MM.1S (cell line): ENCODE measurements at regions not wholly inside any gene's neighbourhood (a gene's known extent, or its start where the extent isn't known, plus 50 kb on each side); places are given as distances from the start of the nearest gene placed in this dataset.

Experiments
- DNase-seq: peaks from one replicate; pipeline ENCODE4 v3.0.0-alpha.2; 2015
- H2AFZ ChIP-seq: fragments of 300-600 bp; sonication (generic); 2 replicates; pipeline ENCODE4 v1.6.0; 2016; ENCODE audit warnings: antibody characterized with exemption, low read length
- H3F3A ChIP-seq: fragments of 300-600 bp; sonication (generic); 2 replicates; pipeline ENCODE4 v1.6.1; 2016; ENCODE audit warnings: mild to moderate bottlenecking, antibody characterized with exemption, low read length, moderate library complexity, mixed read lengths; ENCODE audit not compliant: insufficient read depth
- H3K27ac ChIP-seq: fragments of 300-600 bp; sonication (generic); 2 replicates; pipeline ENCODE4 v1.5.1; 2016; ENCODE audit warnings: mild to moderate bottlenecking, low read length
- H3K27me3 ChIP-seq: fragments of 300-600 bp; sonication (generic); replicated peaks from 2 replicates; pipeline ENCODE4 v1.6.0; 2016; ENCODE audit warnings: low read length; ENCODE audit not compliant: insufficient read depth
- H3K36me3 ChIP-seq: fragments of 300-600 bp; sonication (generic); replicated peaks from 2 replicates; pipeline ENCODE4 v1.6.1; 2016; ENCODE audit warnings: mild to moderate bottlenecking, low read length, mixed read lengths; ENCODE audit not compliant: insufficient read depth
- H3K4me1 ChIP-seq: fragments of 300-600 bp; sonication (generic); 2 replicates; pipeline ENCODE4 v1.6.1; 2016; ENCODE audit warnings: low read length, mixed read lengths
- H3K4me2 ChIP-seq: fragments of 300-600 bp; sonication (generic); 2 replicates; pipeline ENCODE4 v1.6.0; 2016; ENCODE audit warnings: low read depth, low read length
- H3K4me3 ChIP-seq: fragments of 300-600 bp; sonication (generic); 2 replicates; pipeline ENCODE4 v1.5.1; 2016; ENCODE audit warnings: low read length, mixed read lengths
- H3K79me2 ChIP-seq: fragments of 300-600 bp; sonication (generic); 2 replicates; pipeline ENCODE4 v1.6.1; 2016; ENCODE audit warnings: mixed run types, low read length, mixed read lengths
- H3K9ac ChIP-seq: fragments of 300-600 bp; sonication (generic); 2 replicates; pipeline ENCODE4 v1.6.1; 2016; ENCODE audit warnings: low read length, mixed read lengths
- H3K9me2 ChIP-seq: fragments of 300-600 bp; sonication (generic); replicated peaks from 2 replicates; pipeline ENCODE4 v1.6.1; 2016; ENCODE audit warnings: mild to moderate bottlenecking, low read length, mixed read lengths; ENCODE audit not compliant: insufficient read depth
- H3K9me3 ChIP-seq: fragments of 300-600 bp; sonication (generic); replicated peaks from 2 replicates; pipeline ENCODE4 v1.6.1; 2016; ENCODE audit warnings: mild to moderate bottlenecking, low read length, mixed read lengths; ENCODE audit not compliant: insufficient read depth
- H4K20me1 ChIP-seq: fragments of 300-600 bp; sonication (generic); 2 replicates; pipeline ENCODE4 v1.6.1; 2016; ENCODE audit warnings: mild to moderate bottlenecking, low read length, moderate library complexity, mixed read lengths; ENCODE audit not compliant: insufficient read depth
- CTCF ChIP-seq: fragments of 300-600 bp; sonication (generic); IDR thresholded peaks from 2 replicates; pipeline ENCODE4 v1.5.1; 2016; ENCODE audit warnings: antibody characterized with exemption, low read length, mixed read lengths
- EZH2 ChIP-seq: fragments of 300-600 bp; sonication (generic); optimal IDR thresholded peaks from 2 replicates; pipeline ENCODE3; 2017; ENCODE audit warnings: low read depth, mild to moderate bottlenecking, antibody characterized with exemption, low read length, mixed read lengths
- EZH2phosphoT487 ChIP-seq: fragments of 300-600 bp; sonication (generic); IDR thresholded peaks from 2 replicates; pipeline ENCODE4 v1.6.1; 2018; ENCODE audit warnings: antibody characterized with exemption, low read length

- no peaks in the 10 kb centered on the region for H3K9me2 ChIP-seq
- TF ChIP-seq EZH2phosphoT487 = no peak
- no peak for TF ChIP-seq CTCF
- TF ChIP-seq EZH2 = no peak
- no peak for DNase-seq
- no peaks in the 10 kb centered on the region for H3F3A ChIP-seq
- no peak overlapping the region for H3K9ac ChIP-seq
- no peaks in the 10 kb centered on the region for H3K9me3 ChIP-seq
- H4K20me1 ChIP-seq = no peaks in the 10 kb centered on the region
- H2AFZ ChIP-seq = no peak overlapping the region
- H3K4me2 ChIP-seq = no peak overlapping the region
- H3K79me2 ChIP-seq = no peaks in the 10 kb centered on the region
- 0 out of 2 replicates have a peak, but pooled peaks cover 4% of the 10 kb centered on the region for H3K27me3 ChIP-seq
- no peak overlapping the region for H3K27ac ChIP-seq
- H3K4me3 ChIP-seq = no peak overlapping the region
- H3K36me3 ChIP-seq = no peaks in the 10 kb centered on the region
- no peaks in the 10 kb centered on the region for H3K4me1 ChIP-seq
Measured at GRCh38 chr17:36870720-36870999, 66.6 kb upstream of the LHX1 start.

- no peak overlapping the region for H2AFZ ChIP-seq
- no peaks in the 10 kb centered on the region for H3K36me3 ChIP-seq
- no peak overlapping the region for H3K4me2 ChIP-seq
- no peak for DNase-seq
- H3K4me3 ChIP-seq = no peak overlapping the region
- H3K9me3 ChIP-seq = no peaks in the 10 kb centered on the region
- no peaks in the 10 kb centered on the region for H3K79me2 ChIP-seq
- no peaks in the 10 kb centered on the region for H3K9me2 ChIP-seq
- H3K9ac ChIP-seq = no peak overlapping the region
- no peak overlapping the region for H3K27ac ChIP-seq
- H4K20me1 ChIP-seq = no peaks in the 10 kb centered on the region
- H3K4me1 ChIP-seq = no peaks in the 10 kb centered on the region
- TF ChIP-seq CTCF = no peak
- TF ChIP-seq EZH2phosphoT487 = no peak
- TF ChIP-seq EZH2 = no peak
- H3F3A ChIP-seq = no peaks in the 10 kb centered on the region
- peaks cover 5% of the 10 kb centered on the region; the same call in 1 of the 2 replicates for H3K27me3 ChIP-seq
Measured at GRCh38 chr17:36875698-36876293, 61.5 kb upstream of the LHX1 start.

- Histone ChIP-seq H2AFZ (no peak overlapping the region), H3K27me3 (peaks cover 16% of the 10 kb centered on the region; the same call in 1 of the 2 replicates), H3K9me3 (no peaks in the 10 kb centered on the region), H3K9ac (no peak overlapping the region), H3K4me3 (no peak overlapping the region), H4K20me1 (no peaks in the 10 kb centered on the region), H3K27ac (no peak overlapping the region), H3K4me2 (no peak overlapping the region), H3K36me3 (no peaks in the 10 kb centered on the region), H3K9me2 (no peaks in the 10 kb centered on the region), H3K4me1 (no peaks in the 10 kb centered on the region), H3K79me2 (no peaks in the 10 kb centered on the region), H3F3A (no peaks in the 10 kb centered on the region)
- TF ChIP-seq EZH2 (no peak), CTCF (no peak), EZH2phosphoT487 (no peak)
- DNase-seq = no peak
Measured at GRCh38 chr17:36876966-36877365, 60.3 kb upstream of the LHX1 start.

- Histone ChIP-seq H2AFZ (no peak overlapping the region), H4K20me1 (no peaks in the 10 kb centered on the region), H3K4me1 (no peaks in the 10 kb centered on the region), H3K9ac (no peak overlapping the region), H3F3A (no peaks in the 10 kb centered on the region), H3K9me2 (no peaks in the 10 kb centered on the region), H3K4me3 (no peak overlapping the region), H3K9me3 (no peaks in the 10 kb centered on the region), H3K27ac (no peak overlapping the region), H3K4me2 (no peak overlapping the region), H3K36me3 (no peaks in the 10 kb centered on the region), H3K27me3 (peaks cover 23% of the 10 kb centered on the region; the same call in 1 of the 2 replicates), H3K79me2 (no peaks in the 10 kb centered on the region)
- TF ChIP-seq EZH2 (no peak), EZH2phosphoT487 (no peak), CTCF (no peak)
- no peak for DNase-seq
Measured at GRCh38 chr17:36877771-36878170, 59.5 kb upstream of the LHX1 start.
